HG03045 (cell line): ENCODE measurements at regions not wholly inside any gene's neighbourhood (a gene's known extent, or its start where the extent isn't known, plus 50 kb on each side); places are given as distances from the start of the nearest gene placed in this dataset.

Experiments used
- ATAC-seq: cut with Tn5 transposase; IDR thresholded peaks from one replicate; pipeline ENCODE4 v1.9.1; 2021; ENCODE audit warnings: mild to moderate bottlenecking, moderate library complexity; ENCODE audit not compliant: unreplicated experiment

- no peak for ATAC-seq
These were observed 1098.1 kb upstream of the NCAM2 start for GRCh38 chr21:19900149-19900548.

- ATAC-seq: no peak
These were observed 1089.8 kb upstream of the NCAM2 start for GRCh38 chr21:19908390-19908789.

- no peak for ATAC-seq
These were observed 1084.2 kb upstream of the NCAM2 start for GRCh38 chr21:19914028-19914427.

- no peak for ATAC-seq
These were observed 1077.0 kb upstream of the NCAM2 start for GRCh38 chr21:19921211-19921610.

- no peak for ATAC-seq
These were observed 1076.1 kb upstream of the NCAM2 start for GRCh38 chr21:19922122-19922521.

GRCh38 chr21:19935467-19935866 is 1062.7 kb upstream of the NCAM2 start:
- ATAC-seq: no peak

- no peak for ATAC-seq
These were observed 1060.6 kb upstream of the NCAM2 start for GRCh38 chr21:19937619-19938018.

- no peak for ATAC-seq
These were observed 1056.6 kb upstream of the NCAM2 start for GRCh38 chr21:19941626-19942025.

- no peak for ATAC-seq
These were observed 1047.9 kb upstream of the NCAM2 start for GRCh38 chr21:19950347-19950746.

GRCh38 chr21:19969156-19969555 is 1029.1 kb upstream of the NCAM2 start:
- ATAC-seq: no peak

- no peak for ATAC-seq
These were observed 1016.3 kb upstream of the NCAM2 start for GRCh38 chr21:19981938-19982337.

GRCh38 chr21:19986396-19986795 is 1011.8 kb upstream of the NCAM2 start:
- no peak for ATAC-seq

- ATAC-seq: no peak
These were observed 1010.5 kb upstream of the NCAM2 start for GRCh38 chr21:19987671-19988070.

- ATAC-seq: no peak
These were observed 1005.7 kb upstream of the NCAM2 start for GRCh38 chr21:19992540-19992939.

GRCh38 chr21:19993268-19993667 is 1004.9 kb upstream of the NCAM2 start:
- no peak for ATAC-seq

- no peak for ATAC-seq
These were observed 1003.0 kb upstream of the NCAM2 start for GRCh38 chr21:19995253-19995652.

GRCh38 chr21:19998453-19998852 is 999.8 kb upstream of the NCAM2 start:
- ATAC-seq: no peak

- no peak for ATAC-seq
These were observed 998.6 kb upstream of the NCAM2 start for GRCh38 chr21:19999369-20000272.

GRCh38 chr21:20004367-20004766 is 993.8 kb upstream of the NCAM2 start:
- no peak for ATAC-seq

GRCh38 chr21:20010691-20011200 is 987.5 kb upstream of the NCAM2 start:
- ATAC-seq: no peak

- ATAC-seq: no peak
These were observed 984.4 kb upstream of the NCAM2 start for GRCh38 chr21:20013851-20014250.

- ATAC-seq: no peak
These were observed 981.7 kb upstream of the NCAM2 start for GRCh38 chr21:20016435-20017005.
